ENCODE measurements at regions not wholly inside any gene's neighbourhood (a gene's known extent, or its start where the extent isn't known, plus 50 kb on each side); places are given as distances from the start of the nearest gene placed in this dataset.
"Not testable (repeated sequence)": the region's sequence is repeated elsewhere in the genome, so short reads cannot be mapped to it uniquely, and the experiment has no call there.

DNA sequence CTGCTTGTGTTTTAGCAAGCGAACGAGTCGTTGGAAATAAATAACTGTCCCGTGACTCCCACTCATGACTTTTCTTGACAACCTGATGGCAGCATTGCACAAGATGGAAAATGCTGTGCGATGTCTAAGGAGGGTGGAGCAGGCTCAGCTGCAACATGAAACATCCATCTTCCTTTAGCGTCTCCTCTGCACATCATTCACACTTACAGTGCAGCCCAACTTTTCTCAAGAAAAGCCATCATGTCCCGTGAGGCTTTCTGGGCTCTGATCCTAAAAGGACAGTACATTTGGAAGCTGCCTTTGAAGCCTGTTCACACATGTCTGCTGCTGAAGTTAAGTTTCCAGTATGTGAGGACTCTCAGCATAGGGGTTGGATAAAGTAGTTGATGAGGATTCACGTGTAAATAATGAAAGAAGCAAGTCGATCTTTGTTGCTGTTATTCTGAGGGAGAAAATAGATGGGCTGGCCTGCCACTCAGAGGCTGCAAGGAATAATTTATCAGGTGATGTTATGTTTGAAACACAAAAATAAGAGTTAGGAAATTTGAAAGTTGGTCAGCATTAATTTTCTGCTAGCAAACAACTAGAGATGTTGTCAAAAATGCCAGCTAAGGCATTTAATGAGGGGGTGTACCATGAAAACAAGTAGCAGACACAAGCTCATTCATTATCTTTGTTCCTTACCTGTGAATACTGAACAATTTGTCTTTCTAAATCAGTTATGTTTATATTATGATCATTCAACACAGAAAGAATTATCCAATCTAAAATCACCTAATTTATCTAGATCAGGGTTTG, 328.7 kb upstream of the ZFP42 start:
- intact Hi-C loops (cut with micrococcal nuclease), result no loop called here
- Mint-ChIP-seq H3K9me3 (peaks cover 4% of the 10 kb centered on the region), H3K4me3 (no peak overlapping the region), H3K27ac (no peak overlapping the region), H3K4me1 (ENCODE audit: low read depth) (no peaks in the 10 kb centered on the region), H3K27me3 (ENCODE audit: low read depth) (no peaks in the 10 kb centered on the region), H3K36me3 (ENCODE audit: low read depth) (no peaks in the 10 kb centered on the region)
- CTCF ChIA-PET, result no interaction called here
- DNase-seq, result no peak

DNA sequence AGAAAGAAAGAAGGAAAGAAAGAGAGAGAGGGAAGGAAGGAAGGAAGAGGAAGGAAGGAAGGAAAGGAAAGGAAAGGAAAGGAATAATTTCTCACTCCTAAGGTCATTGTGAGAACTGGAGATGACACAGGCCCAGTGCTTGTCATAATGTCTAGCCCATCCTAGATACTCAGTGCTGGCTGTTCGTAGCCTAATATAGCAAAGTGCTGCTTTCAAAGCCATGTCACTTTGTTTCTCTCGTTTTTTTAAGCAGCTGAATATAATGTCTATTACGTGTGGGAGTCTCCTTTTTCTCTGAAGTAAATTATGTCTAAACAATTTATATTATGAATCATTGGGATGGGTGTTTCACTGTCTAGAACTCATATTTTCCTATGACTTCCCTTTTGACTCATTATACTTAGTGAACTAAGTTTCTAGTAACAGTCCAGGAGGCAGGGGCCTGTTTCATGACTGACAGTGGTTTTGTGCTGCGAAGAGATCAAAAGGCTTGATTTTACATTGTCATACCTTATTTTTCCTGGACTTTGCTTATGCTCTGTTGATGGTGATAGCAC, 327.0 kb upstream of the ZFP42 start:
- H3K9me3 Mint-ChIP-seq, result peaks cover 4% of the 10 kb centered on the region
- CTCF ChIA-PET, result no interaction called here
- no peak overlapping the region for H3K4me3 Mint-ChIP-seq
- no peak for DNase-seq
- no peak overlapping the region for H3K27ac Mint-ChIP-seq
- no peaks in the 10 kb centered on the region for H3K36me3 Mint-ChIP-seq (ENCODE audit: low read depth)
- H3K27me3 Mint-ChIP-seq (ENCODE audit: low read depth), result no peaks in the 10 kb centered on the region
- no peaks in the 10 kb centered on the region for H3K4me1 Mint-ChIP-seq (ENCODE audit: low read depth)
- intact Hi-C loops (cut with micrococcal nuclease), result no loop called here

DNA sequence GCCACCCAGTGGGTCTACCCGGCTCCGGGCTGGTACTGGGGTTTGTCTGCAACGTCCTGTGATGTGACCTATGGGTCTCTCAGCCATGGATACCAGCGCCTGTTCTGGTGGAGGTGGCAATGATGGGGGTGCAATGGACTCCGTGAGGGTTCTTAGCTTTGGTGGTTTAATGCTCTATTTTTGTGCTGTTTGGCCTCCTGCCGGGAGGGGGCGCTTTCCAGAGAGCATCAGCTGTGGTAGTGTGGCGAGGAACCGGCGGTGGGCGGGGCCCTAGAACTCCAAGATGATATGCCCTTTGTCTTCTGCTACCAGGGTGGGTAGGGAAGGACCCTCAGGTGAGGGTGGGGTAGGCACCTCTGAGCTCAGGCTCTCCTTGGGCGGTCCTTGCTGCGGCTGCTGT, 324.1 kb upstream of the ZFP42 start:
- CTCF ChIA-PET; H3K36me3 Mint-ChIP-seq (ENCODE audit: low read depth); H3K4me1 Mint-ChIP-seq (ENCODE audit: low read depth); intact Hi-C loops (cut with micrococcal nuclease); H3K27ac Mint-ChIP-seq; H3K9me3 Mint-ChIP-seq; H3K4me3 Mint-ChIP-seq; DNase-seq; H3K27me3 Mint-ChIP-seq (ENCODE audit: low read depth): not testable (repeated sequence)

DNA sequence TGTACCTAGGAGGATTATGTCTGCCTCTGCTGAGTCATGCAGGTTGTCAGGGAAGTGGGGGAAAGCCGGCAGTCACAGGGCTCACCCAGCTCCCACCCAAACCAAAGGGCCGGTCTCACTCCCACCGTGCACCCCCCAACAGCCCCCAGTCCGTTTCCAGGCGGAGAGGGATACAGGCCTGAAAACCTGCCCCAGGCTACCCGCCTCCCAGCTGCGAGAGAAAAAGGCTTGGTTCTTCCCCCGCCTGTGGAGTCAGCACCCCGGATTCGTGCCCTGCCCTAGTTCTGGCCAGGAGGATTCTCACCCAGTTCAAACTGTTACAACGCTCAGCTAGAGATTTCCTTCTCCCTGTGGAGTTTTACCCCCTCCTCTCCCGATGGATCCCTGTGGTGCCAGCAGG, 323.6 kb upstream of the ZFP42 start:
- H3K9me3 Mint-ChIP-seq; H3K4me3 Mint-ChIP-seq; DNase-seq; H3K27ac Mint-ChIP-seq; H3K4me1 Mint-ChIP-seq (ENCODE audit: low read depth); intact Hi-C loops (cut with micrococcal nuclease); CTCF ChIA-PET; H3K27me3 Mint-ChIP-seq (ENCODE audit: low read depth); H3K36me3 Mint-ChIP-seq (ENCODE audit: low read depth): not testable (repeated sequence)

DNA sequence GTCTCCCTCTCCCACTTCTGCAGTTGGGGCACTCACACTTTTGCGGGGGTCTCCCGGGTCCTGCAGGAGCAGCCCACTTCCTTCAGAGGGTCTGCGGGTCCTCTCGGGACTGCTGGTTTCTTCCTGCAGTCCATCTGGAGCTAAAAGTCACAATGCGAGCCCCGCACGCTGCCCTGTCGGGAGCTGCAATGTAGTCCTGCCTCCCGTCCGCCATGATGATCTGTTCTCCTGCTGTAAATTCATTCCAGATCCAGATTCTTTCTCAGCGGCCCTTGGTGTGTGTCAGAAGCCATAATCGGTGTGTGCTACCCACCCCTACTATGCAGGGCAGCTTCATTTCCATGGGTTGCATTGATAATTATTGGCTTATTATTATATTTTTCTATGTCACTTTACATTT, 323.0 kb upstream of the ZFP42 start:
- H3K4me1 Mint-ChIP-seq (ENCODE audit: low read depth); DNase-seq; H3K27ac Mint-ChIP-seq; CTCF ChIA-PET; intact Hi-C loops (cut with micrococcal nuclease); H3K4me3 Mint-ChIP-seq; H3K36me3 Mint-ChIP-seq (ENCODE audit: low read depth); H3K9me3 Mint-ChIP-seq; H3K27me3 Mint-ChIP-seq (ENCODE audit: low read depth): not testable (repeated sequence)

DNA sequence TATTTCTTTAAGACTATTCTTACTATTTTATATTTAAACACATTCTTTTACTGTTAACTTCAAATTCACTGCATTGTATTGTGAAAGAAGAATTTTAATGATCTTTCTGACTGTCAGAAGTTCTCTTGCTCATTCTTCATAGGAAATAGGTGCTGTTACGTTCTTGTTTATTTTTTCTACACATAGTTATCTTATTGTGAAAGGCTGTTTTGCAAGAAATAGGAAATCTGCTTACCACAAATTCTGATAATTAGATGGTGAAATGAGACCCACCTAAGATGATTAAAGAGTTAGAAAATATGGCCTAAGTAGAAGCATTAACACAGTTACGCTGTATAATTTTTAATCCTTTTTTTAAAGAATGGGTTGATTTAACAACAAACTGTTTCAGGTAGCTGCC, 316.1 kb upstream of the ZFP42 start:
- DNase-seq, result no peak
- Mint-ChIP-seq H3K4me1 (ENCODE audit: low read depth) (no peaks in the 10 kb centered on the region), H3K27ac (no peak overlapping the region), H3K36me3 (ENCODE audit: low read depth) (peaks cover 2% of the 10 kb centered on the region), H3K27me3 (ENCODE audit: low read depth) (no peaks in the 10 kb centered on the region), H3K9me3 (peaks cover 12% of the 10 kb centered on the region), H3K4me3 (no peak overlapping the region)
- CTCF ChIA-PET, result no interaction called here
- intact Hi-C loops (cut with micrococcal nuclease), result no loop called here

DNA sequence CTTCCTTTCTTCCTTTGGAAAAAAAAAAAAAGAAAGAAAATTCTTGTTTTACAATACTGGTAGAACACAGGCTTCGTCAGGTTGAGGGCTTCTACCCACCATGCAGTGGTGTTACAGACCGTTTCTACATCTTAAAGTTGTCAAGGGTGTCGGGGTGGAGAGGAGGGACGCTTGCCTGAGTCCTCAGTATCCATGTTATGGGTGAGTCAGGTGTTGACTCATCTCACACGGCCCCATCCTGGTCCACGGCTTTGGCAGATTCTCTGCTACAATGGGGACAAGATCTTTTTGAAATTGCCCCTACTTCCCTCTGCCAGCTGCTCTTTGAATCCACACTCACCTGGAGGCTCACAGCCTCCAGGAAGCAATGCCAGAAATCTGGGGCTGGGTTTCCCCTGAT, 310.3 kb upstream of the ZFP42 start:
- Mint-ChIP-seq H3K4me3 (no peak overlapping the region), H3K36me3 (ENCODE audit: low read depth) (no peaks in the 10 kb centered on the region), H3K9me3 (peaks cover 9% of the 10 kb centered on the region), H3K27me3 (ENCODE audit: low read depth) (no peaks in the 10 kb centered on the region), H3K27ac (no peak overlapping the region), H3K4me1 (ENCODE audit: low read depth) (no peaks in the 10 kb centered on the region)
- CTCF ChIA-PET, result no interaction called here
- DNase-seq, result no peak
- intact Hi-C loops (cut with micrococcal nuclease), result no loop called here

DNA sequence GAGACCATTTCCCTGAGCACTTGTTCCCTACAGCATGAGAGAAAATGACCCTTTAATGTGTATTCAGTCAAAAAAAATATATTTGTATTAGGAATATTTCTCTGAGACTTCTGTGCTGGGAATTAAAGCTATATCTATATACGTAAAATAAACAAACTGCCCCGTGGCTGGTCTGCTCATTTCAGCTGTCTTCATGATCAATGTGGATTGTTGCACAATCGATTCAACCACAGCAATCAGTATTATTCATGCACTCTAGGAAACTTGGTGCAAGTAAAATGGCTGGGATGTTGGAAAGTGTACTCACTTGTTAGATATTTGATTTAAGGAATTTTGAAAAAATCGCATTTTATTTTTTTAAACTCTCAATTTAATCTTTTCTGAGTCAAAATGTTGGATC, 307.9 kb upstream of the ZFP42 start:
- H3K27me3 Mint-ChIP-seq (ENCODE audit: low read depth), result no peaks in the 10 kb centered on the region
- H3K4me3 Mint-ChIP-seq, result no peak overlapping the region
- peaks cover 2% of the 10 kb centered on the region for H3K9me3 Mint-ChIP-seq
- H3K27ac Mint-ChIP-seq, result no peak overlapping the region
- intact Hi-C loops (cut with micrococcal nuclease), result no loop called here
- H3K36me3 Mint-ChIP-seq (ENCODE audit: low read depth), result no peaks in the 10 kb centered on the region
- H3K4me1 Mint-ChIP-seq (ENCODE audit: low read depth), result no peaks in the 10 kb centered on the region
- DNase-seq, result no peak
- CTCF ChIA-PET, result no interaction called here

DNA sequence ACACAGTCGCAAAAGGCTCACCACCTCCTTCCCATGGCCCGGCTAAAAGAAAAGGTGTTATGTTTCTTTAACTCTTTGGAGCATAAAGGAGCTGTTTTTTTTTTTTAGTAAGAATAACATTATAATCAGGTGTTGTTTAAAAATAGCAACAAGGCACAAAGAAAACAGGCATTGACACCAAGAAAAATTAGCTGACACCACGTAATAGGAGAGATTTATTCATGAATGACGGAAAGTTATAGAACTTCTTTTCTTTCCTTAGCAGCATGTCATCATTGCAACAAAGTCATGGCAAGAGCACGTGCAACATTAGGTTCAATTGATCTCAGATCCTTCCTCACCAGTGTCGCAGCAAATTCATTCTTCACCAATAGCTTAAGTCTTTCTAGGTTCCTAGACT, 302.9 kb upstream of the ZFP42 start:
- intact Hi-C loops (cut with micrococcal nuclease), result no loop called here
- H3K36me3 Mint-ChIP-seq (ENCODE audit: low read depth), result no peaks in the 10 kb centered on the region
- no peak overlapping the region for H3K27ac Mint-ChIP-seq
- DNase-seq, result no peak
- H3K4me1 Mint-ChIP-seq (ENCODE audit: low read depth), result no peaks in the 10 kb centered on the region
- no peak overlapping the region for H3K4me3 Mint-ChIP-seq
- H3K27me3 Mint-ChIP-seq (ENCODE audit: low read depth), result no peaks in the 10 kb centered on the region
- H3K9me3 Mint-ChIP-seq, result peaks cover 4% of the 10 kb centered on the region
- CTCF ChIA-PET, result no interaction called here

DNA sequence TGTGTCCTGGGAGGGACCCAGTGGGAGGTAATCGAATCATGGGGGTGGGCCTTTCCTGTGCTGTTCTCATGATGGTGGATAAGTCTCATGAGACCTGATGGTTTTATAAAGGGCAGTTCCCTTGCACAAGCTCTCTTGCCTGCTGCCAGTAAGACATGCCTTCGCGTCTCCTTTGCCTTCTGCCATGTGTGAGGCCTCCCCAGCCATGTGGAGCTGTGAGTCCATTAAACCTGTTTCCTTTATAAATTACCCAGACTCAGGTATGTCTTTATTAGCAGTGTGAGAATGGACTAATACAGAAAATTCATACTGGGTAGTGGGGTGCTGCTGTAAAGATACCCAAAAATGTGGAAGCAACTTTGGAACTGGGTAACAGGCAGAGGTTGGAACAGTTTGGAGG, 300.0 kb upstream of the ZFP42 start:
- DNase-seq; H3K36me3 Mint-ChIP-seq (ENCODE audit: low read depth); intact Hi-C loops (cut with micrococcal nuclease); H3K4me1 Mint-ChIP-seq (ENCODE audit: low read depth); H3K9me3 Mint-ChIP-seq; H3K4me3 Mint-ChIP-seq; H3K27ac Mint-ChIP-seq; H3K27me3 Mint-ChIP-seq (ENCODE audit: low read depth): not testable (repeated sequence)
- CTCF ChIA-PET, result interaction anchor here (0.6 kb wide), 1 partner anchor 27 kb away, joined by 3 read pairs; no protein-coding TSS in a partner anchor

DNA sequence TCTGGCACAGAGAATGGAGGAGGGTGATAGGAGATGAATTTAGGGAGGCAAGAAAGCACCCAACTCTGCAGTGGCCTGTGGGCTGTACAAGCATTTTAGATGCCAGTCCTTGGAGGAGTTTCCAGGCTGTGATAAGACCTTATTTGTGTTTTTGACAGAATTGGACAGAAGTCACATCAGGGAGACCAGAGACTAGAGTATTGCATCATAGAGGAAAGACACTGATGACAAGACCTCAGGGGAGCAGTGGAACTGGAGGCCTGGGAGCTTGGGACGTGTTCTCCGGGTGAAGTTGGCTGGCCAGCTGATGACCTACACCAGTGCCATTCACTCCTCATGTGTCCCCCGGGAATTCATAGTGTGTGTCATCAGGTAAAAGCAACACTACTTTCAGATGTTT, 284.0 kb upstream of the ZFP42 start:
- CTCF ChIA-PET, result no interaction called here
- intact Hi-C loops (cut with micrococcal nuclease), result no loop called here

DNA sequence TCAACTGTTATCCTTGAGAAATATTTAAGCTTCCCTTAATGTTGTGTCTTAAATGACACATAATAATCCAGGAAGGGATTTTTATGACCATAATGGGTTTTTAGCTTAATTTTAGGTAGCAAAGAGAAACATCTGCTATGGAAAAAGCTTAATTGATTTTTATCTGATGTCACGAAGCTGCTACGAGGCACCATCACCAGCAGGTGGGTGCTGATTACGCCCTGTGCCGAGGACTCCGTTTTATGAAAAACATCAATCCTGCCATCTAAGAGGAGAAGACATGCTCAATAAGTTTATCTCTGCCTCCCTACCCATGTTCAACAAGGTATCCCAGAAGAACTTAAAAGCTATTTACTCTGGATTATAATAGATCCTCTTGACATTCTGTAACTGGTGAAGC, 280.6 kb upstream of the ZFP42 start:
- Mint-ChIP-seq H3K4me3 (no peak overlapping the region), H3K27ac (no peak overlapping the region), H3K27me3 (ENCODE audit: low read depth) (no peaks in the 10 kb centered on the region), H3K4me1 (ENCODE audit: low read depth) (no peaks in the 10 kb centered on the region), H3K36me3 (ENCODE audit: low read depth) (no peaks in the 10 kb centered on the region), H3K9me3 (peaks cover 13% of the 10 kb centered on the region)
- DNase-seq, result no peak
- intact Hi-C loops (cut with micrococcal nuclease), result no loop called here
- CTCF ChIA-PET, result no interaction called here

More for the DNA sequence above, 284.0 kb upstream of the ZFP42 start:
- H3K27ac Mint-ChIP-seq, result no peak overlapping the region
- no peaks in the 10 kb centered on the region for H3K4me1 Mint-ChIP-seq (ENCODE audit: low read depth)
- peaks cover 19% of the 10 kb centered on the region for H3K9me3 Mint-ChIP-seq
- no peak overlapping the region for H3K4me3 Mint-ChIP-seq
- peaks cover 2% of the 10 kb centered on the region for H3K36me3 Mint-ChIP-seq (ENCODE audit: low read depth)
- DNase-seq, result no peak
- no peaks in the 10 kb centered on the region for H3K27me3 Mint-ChIP-seq (ENCODE audit: low read depth)

DNA sequence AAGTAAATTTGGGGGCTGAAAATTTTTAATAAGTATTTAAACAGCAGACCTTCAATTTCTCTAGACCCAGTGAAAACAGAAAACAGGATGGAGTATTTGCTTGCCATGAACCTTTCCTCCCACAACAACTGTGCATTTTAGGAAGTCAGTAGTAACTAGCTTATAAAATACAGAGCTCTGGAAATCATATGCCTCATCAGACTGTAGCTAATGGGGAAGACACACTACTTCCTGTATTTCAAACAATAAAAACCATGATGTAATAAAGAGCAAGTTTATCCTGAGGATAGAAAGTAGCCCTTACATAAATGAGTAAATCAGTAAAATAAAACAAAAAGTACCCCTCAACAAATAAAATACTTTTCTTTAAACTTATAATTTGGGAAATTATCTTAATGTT, 280.1 kb upstream of the ZFP42 start:
- intact Hi-C loops (cut with micrococcal nuclease), result no loop called here

More for the DNA sequence above, 280.1 kb upstream of the ZFP42 start:
- H3K27me3 Mint-ChIP-seq (ENCODE audit: low read depth), result no peaks in the 10 kb centered on the region
- CTCF ChIA-PET, result no interaction called here
- no peak for DNase-seq
- no peaks in the 10 kb centered on the region for H3K36me3 Mint-ChIP-seq (ENCODE audit: low read depth)
- no peak overlapping the region for H3K27ac Mint-ChIP-seq
- no peaks in the 10 kb centered on the region for H3K4me1 Mint-ChIP-seq (ENCODE audit: low read depth)
- peaks cover 13% of the 10 kb centered on the region for H3K9me3 Mint-ChIP-seq
- H3K4me3 Mint-ChIP-seq, result no peak overlapping the region

All from activated naive CD4-positive, alpha-beta T cell treated with anti-CD3 and anti-CD28 coated beads for 36 hours (primary cell).